KMS-11 (cell line): ENCODE measurements at regions not wholly inside any gene's neighbourhood (a gene's known extent, or its start where the extent isn't known, plus 50 kb on each side); places are given as distances from the start of the nearest gene placed in this dataset.

Experiments used
- H2AFZ ChIP-seq: fragments of 200-600 bp; sonication (generic); 2 replicates; pipeline ENCODE4 v1.6.1; 2016; ENCODE audit warnings: antibody characterized with exemption, mixed run types, low read depth
- H3K27ac ChIP-seq: fragments of 200-600 bp; sonication (generic); 2 replicates; pipeline ENCODE4 v1.6.1; 2016; ENCODE audit warnings: mild to moderate bottlenecking, mixed run types
- H3K27me3 ChIP-seq: fragments of 200-600 bp; sonication (generic); 2 replicates; pipeline ENCODE4 v1.6.1; 2017; ENCODE audit warnings: mild to moderate bottlenecking, low read depth, mixed run types, moderate library complexity; ENCODE audit not compliant: insufficient read depth
- H3K36me3 ChIP-seq: fragments of 200-600 bp; sonication (generic); 2 replicates; pipeline ENCODE4 v1.6.1; 2017; ENCODE audit warnings: mild to moderate bottlenecking, mixed run types; ENCODE audit not compliant: insufficient read depth
- H3K4me1 ChIP-seq: fragments of 200-600 bp; sonication (generic); 2 replicates; pipeline ENCODE4 v1.6.1; 2016; ENCODE audit warnings: mild to moderate bottlenecking, low read depth, mixed run types; ENCODE audit not compliant: poor library complexity, severe bottlenecking
- H3K4me2 ChIP-seq: fragments of 200-600 bp; sonication (generic); 2 replicates; pipeline ENCODE4 v1.7.0; 2016; ENCODE audit warnings: mild to moderate bottlenecking, mixed run types
- H3K4me3 ChIP-seq: fragments of 200-600 bp; sonication (generic); IDR thresholded peaks from 2 replicates; pipeline ENCODE4 v1.6.1; 2017; ENCODE audit warnings: low read depth, low read length, mixed read lengths; ENCODE audit not compliant: insufficient read depth
- H3K79me2 ChIP-seq: fragments of 200-600 bp; sonication (generic); 2 replicates; pipeline ENCODE4 v1.6.1; 2016; ENCODE audit warnings: low read depth, mixed run types; ENCODE audit not compliant: insufficient read depth
- H3K9ac ChIP-seq: fragments of 200-600 bp; sonication (generic); 2 replicates; pipeline ENCODE4 v1.6.1; 2016; ENCODE audit warnings: mild to moderate bottlenecking, mixed run types
- H4K20me1 ChIP-seq: fragments of 200-600 bp; sonication (generic); 2 replicates; pipeline ENCODE4 v1.6.1; 2016; ENCODE audit warnings: mild to moderate bottlenecking, mixed run types; ENCODE audit not compliant: insufficient read depth
- TF ChIP-seq, protein P1 (sequence below): fragments of 200-600 bp; sonication (generic); conservative IDR thresholded peaks from 2 replicates; pipeline ENCODE4 v1.6.1; 2017; ENCODE audit warnings: low read depth, mild to moderate bottlenecking, antibody characterized with exemption, low read length, moderate library complexity, mixed read lengths

- no peak overlapping the region for H3K9ac ChIP-seq
- H3K4me2 ChIP-seq, result no peak overlapping the region
- no peak overlapping the region for H3K27ac ChIP-seq
- no peaks in the 10 kb centered on the region for H3K4me1 ChIP-seq
- TF ChIP-seq, protein P1, sequence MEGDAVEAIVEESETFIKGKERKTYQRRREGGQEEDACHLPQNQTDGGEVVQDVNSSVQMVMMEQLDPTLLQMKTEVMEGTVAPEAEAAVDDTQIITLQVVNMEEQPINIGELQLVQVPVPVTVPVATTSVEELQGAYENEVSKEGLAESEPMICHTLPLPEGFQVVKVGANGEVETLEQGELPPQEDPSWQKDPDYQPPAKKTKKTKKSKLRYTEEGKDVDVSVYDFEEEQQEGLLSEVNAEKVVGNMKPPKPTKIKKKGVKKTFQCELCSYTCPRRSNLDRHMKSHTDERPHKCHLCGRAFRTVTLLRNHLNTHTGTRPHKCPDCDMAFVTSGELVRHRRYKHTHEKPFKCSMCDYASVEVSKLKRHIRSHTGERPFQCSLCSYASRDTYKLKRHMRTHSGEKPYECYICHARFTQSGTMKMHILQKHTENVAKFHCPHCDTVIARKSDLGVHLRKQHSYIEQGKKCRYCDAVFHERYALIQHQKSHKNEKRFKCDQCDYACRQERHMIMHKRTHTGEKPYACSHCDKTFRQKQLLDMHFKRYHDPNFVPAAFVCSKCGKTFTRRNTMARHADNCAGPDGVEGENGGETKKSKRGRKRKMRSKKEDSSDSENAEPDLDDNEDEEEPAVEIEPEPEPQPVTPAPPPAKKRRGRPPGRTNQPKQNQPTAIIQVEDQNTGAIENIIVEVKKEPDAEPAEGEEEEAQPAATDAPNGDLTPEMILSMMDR, result no peak
- H3K4me3 ChIP-seq, result no peak overlapping the region
- no peaks in the 10 kb centered on the region for H3K27me3 ChIP-seq
- no peaks in the 10 kb centered on the region for H3K79me2 ChIP-seq
- H2AFZ ChIP-seq, result no peak overlapping the region
- no peaks in the 10 kb centered on the region for H3K36me3 ChIP-seq
- H4K20me1 ChIP-seq, result no peaks in the 10 kb centered on the region
Observed at GRCh38 chr7:86943447-86943846, 116.0 kb downstream of the ELAPOR2 start.

GRCh38 chr7:86942995-86943394 is 116.5 kb downstream of the ELAPOR2 start:
- no peak overlapping the region for H3K27ac ChIP-seq
- no peak overlapping the region for H3K9ac ChIP-seq
- no peak overlapping the region for H2AFZ ChIP-seq
- H3K4me1 ChIP-seq, result no peaks in the 10 kb centered on the region
- H3K27me3 ChIP-seq, result no peaks in the 10 kb centered on the region
- TF ChIP-seq, protein P1, result no peak
- H3K4me2 ChIP-seq, result no peak overlapping the region
- H4K20me1 ChIP-seq, result no peaks in the 10 kb centered on the region
- no peaks in the 10 kb centered on the region for H3K36me3 ChIP-seq
- H3K79me2 ChIP-seq, result no peaks in the 10 kb centered on the region
- no peak overlapping the region for H3K4me3 ChIP-seq

DNA sequence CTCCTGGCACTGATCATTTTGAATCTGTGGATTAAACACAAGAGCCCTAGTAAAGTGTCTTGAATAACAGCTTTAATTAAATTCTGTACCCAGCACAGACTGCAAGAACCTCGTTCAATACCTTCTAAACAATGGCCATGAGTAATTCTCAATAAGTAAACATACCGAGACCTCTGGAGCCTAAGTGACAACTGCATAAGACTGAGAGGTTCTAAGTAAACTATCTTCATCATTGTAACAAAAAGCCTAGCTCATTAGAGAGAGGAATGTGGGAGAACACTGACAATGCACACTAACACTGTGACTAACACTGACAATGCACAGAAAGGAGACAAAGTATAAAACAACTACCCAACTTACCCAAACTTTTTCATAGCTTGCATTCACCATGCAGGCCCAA is 117.4 kb downstream of the ELAPOR2 start:
- TF ChIP-seq, protein P1, result no peak

GRCh38 chr7:86939197-86939814 is 120.1 kb downstream of the ELAPOR2 start:
- H3K4me1 ChIP-seq, result no peaks in the 10 kb centered on the region

More for the DNA sequence above, 117.4 kb downstream of the ELAPOR2 start:
- Histone ChIP-seq H3K4me3 (no peak overlapping the region), H3K4me1 (no peaks in the 10 kb centered on the region), H2AFZ (no peak overlapping the region), H3K27ac (no peak overlapping the region), H3K36me3 (no peaks in the 10 kb centered on the region), H3K79me2 (no peaks in the 10 kb centered on the region), H3K27me3 (no peaks in the 10 kb centered on the region), H4K20me1 (no peaks in the 10 kb centered on the region), H3K4me2 (no peak overlapping the region), H3K9ac (no peak overlapping the region)

More at GRCh38 chr7:86939197-86939814, 120.1 kb downstream of the ELAPOR2 start:
- Histone ChIP-seq H3K9ac (no peak overlapping the region), H4K20me1 (no peaks in the 10 kb centered on the region), H3K36me3 (no peaks in the 10 kb centered on the region), H3K27ac (no peak overlapping the region), H3K4me3 (no peak overlapping the region), H2AFZ (no peak overlapping the region), H3K27me3 (no peaks in the 10 kb centered on the region), H3K4me2 (no peak overlapping the region), H3K79me2 (no peaks in the 10 kb centered on the region)
- TF ChIP-seq, protein P1, result peak; percentile 78
